Ovary (tissue), 7 donors: ENCODE measurements at regions not wholly inside any gene's neighbourhood (a gene's known extent, or its start where the extent isn't known, plus 50 kb on each side); places are given as distances from the start of the nearest gene placed in this dataset. TPM values are rescaled to one million over a fixed set of nuclear protein-coding genes. Genes with fewer than 3 reads are reported as not detected.

Experiments used
- DNase-seq, 5 donors: peaks; one replicate each; pipeline ENCODE4 v3.0.0-alpha.2; 2019 to 2020
- H3K27ac ChIP-seq, 2 donors: fragments of 200-600 bp; one replicate each; pipeline versions ENCODE4 v1.5.1 to v1.8.0; 2019 to 2022
- H3K27me3 ChIP-seq: fragments of 200-600 bp; one replicate; pipeline ENCODE4 v1.8.0; 2022
- H3K36me3 ChIP-seq: fragments of 200-600 bp; sonication (generic); one replicate; pipeline ENCODE4 v1.5.1; 2019
- H3K4me1 ChIP-seq: one replicate; pipeline ENCODE4 v1.8.1; 2013; ENCODE audit warnings: mild to moderate bottlenecking, moderate library complexity; ENCODE audit not compliant: insufficient read depth
- H3K4me3 ChIP-seq: fragments of 200-600 bp; sonication (generic); one replicate; pipeline ENCODE4 v1.5.1; 2017
- H3K9me3 ChIP-seq, 2 donors: fragments of 200-600 bp in 1 of 2; sonication (generic) in 1 of 2; one replicate each; pipeline versions ENCODE4 v1.5.1 to v1.8.1; 2013 to 2019; ENCODE audit warnings: mild to moderate bottlenecking in 1 of 2, moderate library complexity in 1 of 2
- EP300 ChIP-seq: sonication (generic); formaldehyde crosslinking; IDR thresholded peaks from one replicate; pipeline ENCODE4 v1.6.1; 2017; ENCODE audit warnings: antibody characterized with exemption
- POLR2A ChIP-seq: fragments of 450-650 bp; IDR thresholded peaks from one replicate; pipeline ENCODE4 v1.6.1; 2017; ENCODE audit warnings: antibody characterized with exemption, mild to moderate bottlenecking, moderate library complexity
- WGBS, 3 donors: extraction: QIAGEN DNeasy Blood & Tissue Kit in 1 of 3; methylation state at CpG; one replicate each; pipeline versions ENCODE4 v1.1.5 to v1.1.7; 2013 to 2017; 5-methylcytosine and 5-hydroxymethylcytosine counted together
- intact Hi-C, 4 donors: fragments of 100-400 bp; cut with DNase I; formaldehyde crosslinking; loops; one replicate each; pipeline versions ENCODE4 v1.11.0 to v1.15.1; 2022 to 2023
- small RNA-seq: library from RNA; depleted of rRNA; stranded (forward); fragments of <200 nt; gene quantifications from one replicate; pipeline ENCODE3, GENCODE V24; 2016
- TF ChIP-seq, protein P1 (sequence below), 3 donors: fragments of 450-650 bp in 2 of 3; fragments of 200-600 bp in 1 of 3; IDR thresholded peaks; one replicate each; pipeline versions ENCODE4 v1.5.1 to v1.8.0; 2016 to 2022; ENCODE audit warnings: antibody characterized with exemption in 3 of 3, mild to moderate bottlenecking in 1 of 3
- donor health status: DM: no; HTN: no; CAD: no; lungs with moderate emphysema.
- donor health status: DM: no; HTN: no; CAD: no.
- donor health status: Bipolar disorder and iron deficiency.
- donor health status: DM: no; HTN: no; CAD: no.
- donor health status: DM: yes; HTN: yes; CAD: no.

DNA sequence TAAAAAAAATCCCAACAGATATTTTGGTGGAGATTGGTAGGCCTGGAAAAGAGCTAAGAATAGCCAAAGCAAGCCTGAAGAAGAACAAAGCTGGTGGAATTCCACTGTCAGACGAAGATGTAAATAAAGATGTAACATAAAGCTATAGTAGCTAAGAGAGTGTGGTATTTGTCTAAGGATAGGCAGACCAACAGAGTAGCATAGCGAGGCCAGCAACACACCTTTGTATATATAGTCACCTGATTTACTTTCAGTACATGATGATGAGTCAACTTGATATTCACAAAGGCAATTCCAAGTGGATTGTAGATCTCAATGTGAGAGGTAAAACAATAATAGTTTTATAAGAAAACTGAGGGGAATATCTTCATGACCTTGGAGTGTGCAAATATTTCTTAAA lies 53.6 kb upstream of the SYN2 start:
- no peaks in the 10 kb centered on the region for H3K27me3 ChIP-seq
- no peak overlapping the region for H3K4me3 ChIP-seq
- H3K27ac ChIP-seq = no peak overlapping the region
- TF ChIP-seq, protein P1, sequence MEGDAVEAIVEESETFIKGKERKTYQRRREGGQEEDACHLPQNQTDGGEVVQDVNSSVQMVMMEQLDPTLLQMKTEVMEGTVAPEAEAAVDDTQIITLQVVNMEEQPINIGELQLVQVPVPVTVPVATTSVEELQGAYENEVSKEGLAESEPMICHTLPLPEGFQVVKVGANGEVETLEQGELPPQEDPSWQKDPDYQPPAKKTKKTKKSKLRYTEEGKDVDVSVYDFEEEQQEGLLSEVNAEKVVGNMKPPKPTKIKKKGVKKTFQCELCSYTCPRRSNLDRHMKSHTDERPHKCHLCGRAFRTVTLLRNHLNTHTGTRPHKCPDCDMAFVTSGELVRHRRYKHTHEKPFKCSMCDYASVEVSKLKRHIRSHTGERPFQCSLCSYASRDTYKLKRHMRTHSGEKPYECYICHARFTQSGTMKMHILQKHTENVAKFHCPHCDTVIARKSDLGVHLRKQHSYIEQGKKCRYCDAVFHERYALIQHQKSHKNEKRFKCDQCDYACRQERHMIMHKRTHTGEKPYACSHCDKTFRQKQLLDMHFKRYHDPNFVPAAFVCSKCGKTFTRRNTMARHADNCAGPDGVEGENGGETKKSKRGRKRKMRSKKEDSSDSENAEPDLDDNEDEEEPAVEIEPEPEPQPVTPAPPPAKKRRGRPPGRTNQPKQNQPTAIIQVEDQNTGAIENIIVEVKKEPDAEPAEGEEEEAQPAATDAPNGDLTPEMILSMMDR (IDR thresholded peaks at IDR 0.05) = no peak
- TF ChIP-seq EP300 (no peak), POLR2A (no peak)
- intact Hi-C loops = no loop called here
- no peak for DNase-seq
- H3K9me3 ChIP-seq = no peaks in the 10 kb centered on the region
- H3K36me3 ChIP-seq = no peaks in the 10 kb centered on the region
- H3K4me1 ChIP-seq = no peaks in the 10 kb centered on the region
- WGBS, 3 donors = 74 to 78% (median 74%) methylated on average over 2 of the region's 2 CpGs

DNA sequence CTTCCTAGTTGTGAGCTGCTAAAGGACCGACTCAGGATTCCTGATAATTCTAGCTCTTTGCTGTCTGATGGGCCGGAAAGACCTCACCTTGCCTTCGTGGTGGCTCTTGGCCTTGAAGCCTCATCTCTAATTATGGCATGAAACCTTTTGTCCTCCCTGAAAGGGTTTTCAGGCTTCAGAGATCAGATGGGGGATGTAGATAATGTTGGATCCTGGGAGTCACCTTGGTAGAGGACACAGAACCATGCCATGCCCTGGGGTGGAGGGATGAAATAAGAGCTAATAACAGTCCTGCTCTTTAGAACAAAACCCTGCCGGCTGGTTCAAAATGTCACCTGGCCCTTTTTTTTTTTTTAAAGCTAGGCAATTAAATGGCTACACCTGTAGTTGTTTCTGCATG lies 50.8 kb upstream of the SYN2 start:
- Histone ChIP-seq H3K27me3 (no peaks in the 10 kb centered on the region), H3K4me3 (no peak overlapping the region), H3K9me3 (no peaks in the 10 kb centered on the region), H3K27ac (no peak overlapping the region), H3K4me1 (no peaks in the 10 kb centered on the region), H3K36me3 (no peaks in the 10 kb centered on the region)
- DNase-seq = no peak
- no peak for TF ChIP-seq EP300
- TF ChIP-seq, protein P1 (IDR thresholded peaks at IDR 0.05) = no peak
- no peak for TF ChIP-seq POLR2A
- 63 to 70% (median 68%) methylated on average over 4 of the region's 4 CpGs for WGBS, 3 donors
- intact Hi-C loops = no loop called here

DNA sequence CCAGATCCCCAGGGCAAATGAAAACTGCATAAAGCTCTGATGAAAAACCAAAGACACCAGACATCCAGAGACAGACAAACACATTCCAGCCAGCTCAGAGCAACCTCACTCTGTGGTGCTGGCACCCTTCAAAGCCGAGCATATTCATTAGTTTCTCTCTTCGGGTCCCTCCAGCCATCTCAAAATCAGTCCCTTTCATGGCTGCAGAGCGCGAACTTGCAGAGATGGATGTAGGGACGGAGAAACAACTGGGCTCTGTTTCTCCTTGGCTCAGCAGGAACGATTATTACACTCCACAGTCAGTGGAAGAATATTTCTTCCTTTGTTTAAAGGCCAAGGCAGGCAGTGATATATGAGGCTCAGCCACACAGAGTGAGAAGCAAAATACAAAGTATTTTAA lies 50.4 kb upstream of the SYN2 start:
- 53 to 57% (median 55%) methylated on average over 6 of the region's 6 CpGs for WGBS, 3 donors
- Histone ChIP-seq H3K4me3 (no peak overlapping the region), H3K36me3 (no peaks in the 10 kb centered on the region), H3K9me3 (no peaks in the 10 kb centered on the region), H3K27me3 (no peaks in the 10 kb centered on the region), H3K27ac (no peak overlapping the region), H3K4me1 (no peaks in the 10 kb centered on the region)
- TF ChIP-seq, protein P1 (IDR thresholded peaks at IDR 0.05) = no peak
- no peak for TF ChIP-seq EP300
- no peak for TF ChIP-seq POLR2A
- intact Hi-C loops = no loop called here
- no peak for DNase-seq

DNA sequence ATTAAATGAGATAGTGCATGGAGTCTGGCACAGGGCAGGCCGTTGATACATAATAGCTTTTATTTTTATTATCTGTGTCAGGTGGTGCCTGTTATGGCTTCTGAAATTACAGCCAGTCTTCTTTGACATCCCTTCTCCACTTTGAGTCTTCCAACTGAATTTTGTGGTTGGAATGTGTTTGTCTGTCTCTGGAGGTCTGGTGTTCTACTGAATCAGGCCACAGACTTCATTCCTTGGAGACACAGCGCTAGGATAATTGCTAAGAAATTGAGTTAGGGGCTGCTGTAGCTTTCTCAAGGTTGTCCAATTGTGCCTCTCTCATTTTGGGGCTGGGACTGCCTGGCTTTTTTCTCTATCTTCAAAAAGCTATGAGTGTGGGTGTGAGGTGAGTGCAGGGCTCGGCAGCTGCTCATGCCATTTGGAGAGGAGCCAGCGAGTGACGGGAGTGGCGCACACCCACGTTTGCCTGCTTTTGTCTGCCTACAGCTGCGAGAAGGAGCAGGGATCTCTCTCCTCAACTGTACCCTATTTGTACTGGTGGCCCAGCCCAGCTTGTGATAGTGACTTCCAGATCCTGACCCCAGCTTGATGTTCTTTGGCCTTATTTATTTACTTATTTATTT lies 49.8 kb upstream of the SYN2 start:
- Histone ChIP-seq H3K4me1 (no peaks in the 10 kb centered on the region), H3K27ac (no peak overlapping the region), H3K9me3 (no peaks in the 10 kb centered on the region), H3K4me3 (no peak overlapping the region), H3K36me3 (no peaks in the 10 kb centered on the region), H3K27me3 (no peaks in the 10 kb centered on the region)
- WGBS, 3 donors = 10 to 27% (median 21%) methylated on average over 8 of the region's 8 CpGs
- intact Hi-C loops = no loop called here
- no peak for TF ChIP-seq EP300
- peak; percentile 19 to 55 (median 44) for DNase-seq

Small RNAs in the stretch of these regions (small RNA-seq; reads per million reads assigned to genes)
- not detected for gene RN7SL147P
